Upper lobe of left lung (tissue), 6 donors: ENCODE measurements at regions not wholly inside any gene's neighbourhood (a gene's known extent, or its start where the extent isn't known, plus 50 kb on each side); places are given as distances from the start of the nearest gene placed in this dataset.
"Not testable (repeated sequence)": the region's sequence is repeated elsewhere in the genome, so short reads cannot be mapped to it uniquely, and the experiment has no call there.

Experiments used
- ATAC-seq, 2 donors: fragments of 200-7000 bp; cut with Tn5 transposase; one replicate each; pipeline ENCODE4 v1.9.1; 2022; ENCODE audit warnings: mild to moderate bottlenecking in 2 of 2, moderate library complexity in 2 of 2; ENCODE audit not compliant: low FRiP score in 2 of 2
- DNase-seq, 2 donors: peaks; one replicate each; pipeline ENCODE4 v3.0.0-alpha.2; 2019 to 2020
- H3K27ac ChIP-seq, 4 donors: fragments of 200-600 bp; sonication (generic); one replicate each; pipeline ENCODE4 v1.5.1; 2016 to 2019
- H3K27me3 ChIP-seq, 4 donors: fragments of 200-600 bp; sonication (generic); one replicate each; pipeline ENCODE4 v1.5.1; 2017 to 2019
- H3K36me3 ChIP-seq, 4 donors: fragments of 200-600 bp; sonication (generic); one replicate each; pipeline ENCODE4 v1.5.1; 2016 to 2019
- H3K4me1 ChIP-seq, 4 donors: fragments of 200-600 bp; sonication (generic); one replicate each; pipeline ENCODE4 v1.5.1; 2018 to 2019
- H3K4me3 ChIP-seq, 4 donors: fragments of 200-600 bp; sonication (generic); one replicate each; pipeline ENCODE4 v1.5.1; 2017 to 2019; ENCODE audit warnings: mild to moderate bottlenecking in 2 of 4, moderate library complexity in 1 of 4
- H3K9me3 ChIP-seq, 4 donors: fragments of 200-600 bp; sonication (generic); one replicate each; pipeline ENCODE4 v1.5.1; 2018 to 2019
- EP300 ChIP-seq, 4 donors: sonication (generic); formaldehyde crosslinking; IDR thresholded peaks; one replicate each; pipeline ENCODE4 v1.5.1; 2017; ENCODE audit warnings: antibody characterized with exemption in 4 of 4, control low read depth in 2 of 4
- POLR2A ChIP-seq, 4 donors: fragments of 450-650 bp; IDR thresholded peaks; one replicate each; pipeline ENCODE4 v1.5.1; 2016 to 2017; ENCODE audit warnings: antibody characterized with exemption in 4 of 4, mild to moderate bottlenecking in 2 of 4
- POLR2AphosphoS5 ChIP-seq, 2 donors: sonication (generic); formaldehyde crosslinking; IDR thresholded peaks; one replicate each; pipeline ENCODE4 v1.5.1; 2017; ENCODE audit warnings: antibody characterized with exemption in 2 of 2
- WGBS, 2 donors: methylation state at CpG; one replicate each; pipeline ENCODE4 v1.1.5; 2017 to 2018; 5-methylcytosine and 5-hydroxymethylcytosine counted together
- TF ChIP-seq, protein P1 (sequence below), 6 experiments: fragments of 450-650 bp in 4 of 6; fragments of 200-600 bp in 2 of 6; sonication (generic) in 2 of 6; IDR thresholded peaks; one replicate each; pipeline ENCODE4 v1.5.1; 2016 to 2019; ENCODE audit warnings: antibody characterized with exemption in 6 of 6
- donor health status: DM: no; HTN: no; CAD: no; lungs with moderate emphysema.
- donor health status: DM: no; HTN: yes; CAD: no; lungs with severe emphysema.

GRCh38 chr3:165981318-165981717 lies 144.1 kb upstream of the BCHE start:
- 82 to 93% methylated on average over 1 of the region's 1 CpG for WGBS, 2 donors
- TF ChIP-seq POLR2AphosphoS5 (IDR thresholded peaks at IDR 0.05) (no peak), EP300 (IDR thresholded peaks at IDR 0.05) (no peak), POLR2A (IDR thresholded peaks at IDR 0.05) (no peak)
- TF ChIP-seq, protein P1, sequence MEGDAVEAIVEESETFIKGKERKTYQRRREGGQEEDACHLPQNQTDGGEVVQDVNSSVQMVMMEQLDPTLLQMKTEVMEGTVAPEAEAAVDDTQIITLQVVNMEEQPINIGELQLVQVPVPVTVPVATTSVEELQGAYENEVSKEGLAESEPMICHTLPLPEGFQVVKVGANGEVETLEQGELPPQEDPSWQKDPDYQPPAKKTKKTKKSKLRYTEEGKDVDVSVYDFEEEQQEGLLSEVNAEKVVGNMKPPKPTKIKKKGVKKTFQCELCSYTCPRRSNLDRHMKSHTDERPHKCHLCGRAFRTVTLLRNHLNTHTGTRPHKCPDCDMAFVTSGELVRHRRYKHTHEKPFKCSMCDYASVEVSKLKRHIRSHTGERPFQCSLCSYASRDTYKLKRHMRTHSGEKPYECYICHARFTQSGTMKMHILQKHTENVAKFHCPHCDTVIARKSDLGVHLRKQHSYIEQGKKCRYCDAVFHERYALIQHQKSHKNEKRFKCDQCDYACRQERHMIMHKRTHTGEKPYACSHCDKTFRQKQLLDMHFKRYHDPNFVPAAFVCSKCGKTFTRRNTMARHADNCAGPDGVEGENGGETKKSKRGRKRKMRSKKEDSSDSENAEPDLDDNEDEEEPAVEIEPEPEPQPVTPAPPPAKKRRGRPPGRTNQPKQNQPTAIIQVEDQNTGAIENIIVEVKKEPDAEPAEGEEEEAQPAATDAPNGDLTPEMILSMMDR (IDR thresholded peaks at IDR 0.05) = no peak
- Histone ChIP-seq H3K4me1 (no peaks in the 10 kb centered on the region), H3K4me3 (no peak overlapping the region), H3K9me3 (no peaks in the 10 kb centered on the region), H3K27ac (no peak overlapping the region), H3K36me3 (no peaks in the 10 kb centered on the region), H3K27me3 (no peaks in the 10 kb centered on the region)
- ATAC-seq (no peak), DNase-seq (no peak)

GRCh38 chr3:165960825-165961224 lies 123.6 kb upstream of the BCHE start:
- not testable (repeated sequence) for H3K4me3 ChIP-seq, H3K36me3 ChIP-seq, DNase-seq, H3K27me3 ChIP-seq, H3K9me3 ChIP-seq, H3K27ac ChIP-seq, H3K4me1 ChIP-seq, ATAC-seq
- 65 to 72% methylated on average over 3 of the region's 3 CpGs for WGBS, 2 donors

- DNase-seq (no peak), ATAC-seq (no peak)
- WGBS, 2 donors = 91 to 96% methylated on average over 2 of the region's 2 CpGs
- Histone ChIP-seq H3K9me3 (no peaks in the 10 kb centered on the region), H3K4me1 (no peaks in the 10 kb centered on the region), H3K36me3 (no peaks in the 10 kb centered on the region), H3K27ac (no peak overlapping the region), H3K4me3 (no peak overlapping the region), H3K27me3 (no peaks in the 10 kb centered on the region)
- TF ChIP-seq EP300 (IDR thresholded peaks at IDR 0.05) = no peak
- no peak for TF ChIP-seq POLR2AphosphoS5 (IDR thresholded peaks at IDR 0.05)
- TF ChIP-seq, protein P1 (IDR thresholded peaks at IDR 0.05) = no peak
Measured at GRCh38 chr3:165954171-165954570, 116.9 kb upstream of the BCHE start.

GRCh38 chr3:165946360-165946759 lies 109.1 kb upstream of the BCHE start:
- H3K36me3 ChIP-seq = no peaks in the 10 kb centered on the region
- H3K27ac ChIP-seq = no peak overlapping the region
- H3K9me3 ChIP-seq = no peaks in the 10 kb centered on the region
- ATAC-seq (no peak), DNase-seq (no peak)
- TF ChIP-seq POLR2A (IDR thresholded peaks at IDR 0.05) = no peak
- TF ChIP-seq, protein P1 (IDR thresholded peaks at IDR 0.05) = no peak
- no peak for TF ChIP-seq POLR2AphosphoS5 (IDR thresholded peaks at IDR 0.05)
- TF ChIP-seq EP300 (IDR thresholded peaks at IDR 0.05) = no peak
- H3K4me3 ChIP-seq = no peak overlapping the region
- H3K4me1 ChIP-seq = no peaks in the 10 kb centered on the region
- no peaks in the 10 kb centered on the region for H3K27me3 ChIP-seq

DNA sequence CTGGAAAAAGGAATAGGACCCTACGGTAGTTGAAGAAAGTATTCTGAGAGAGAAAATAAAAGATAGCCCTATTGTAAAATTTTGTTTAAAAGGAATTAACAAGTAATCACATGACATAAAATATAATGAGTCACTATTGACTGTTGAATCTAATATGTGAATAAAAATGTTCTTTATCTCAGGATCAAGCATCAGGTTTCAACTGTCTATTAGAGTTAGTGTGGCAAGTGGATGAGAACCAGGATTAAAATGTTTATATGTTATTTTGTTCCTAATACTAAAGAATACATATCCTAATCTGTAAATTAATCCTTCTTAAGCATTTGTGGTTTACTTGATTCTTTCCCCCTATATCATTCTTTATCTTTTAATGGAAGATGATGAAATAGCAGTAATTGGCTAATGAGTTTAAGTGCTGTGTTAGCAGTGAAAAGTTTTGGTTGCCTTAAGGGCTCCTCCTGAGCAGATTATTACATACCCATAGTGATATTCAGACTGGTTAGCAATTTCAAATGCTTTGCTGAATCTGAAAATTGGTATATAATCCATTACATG lies 101.8 kb upstream of the BCHE start:
- no peak overlapping the region for H3K4me3 ChIP-seq
- no peaks in the 10 kb centered on the region for H3K36me3 ChIP-seq
- DNase-seq (no peak), ATAC-seq (no peak)
- H3K9me3 ChIP-seq = no peaks in the 10 kb centered on the region
- H3K27me3 ChIP-seq = no peaks in the 10 kb centered on the region
- H3K4me1 ChIP-seq = no peaks in the 10 kb centered on the region
- TF ChIP-seq, protein P1 (IDR thresholded peaks at IDR 0.05) = no peak
- TF ChIP-seq EP300 (IDR thresholded peaks at IDR 0.05) (no peak), POLR2A (IDR thresholded peaks at IDR 0.05) (no peak), POLR2AphosphoS5 (IDR thresholded peaks at IDR 0.05) (no peak)
- 91 to 100% methylated on average over 1 of the region's 1 CpG for WGBS, 2 donors
- H3K27ac ChIP-seq = no peak overlapping the region

DNA sequence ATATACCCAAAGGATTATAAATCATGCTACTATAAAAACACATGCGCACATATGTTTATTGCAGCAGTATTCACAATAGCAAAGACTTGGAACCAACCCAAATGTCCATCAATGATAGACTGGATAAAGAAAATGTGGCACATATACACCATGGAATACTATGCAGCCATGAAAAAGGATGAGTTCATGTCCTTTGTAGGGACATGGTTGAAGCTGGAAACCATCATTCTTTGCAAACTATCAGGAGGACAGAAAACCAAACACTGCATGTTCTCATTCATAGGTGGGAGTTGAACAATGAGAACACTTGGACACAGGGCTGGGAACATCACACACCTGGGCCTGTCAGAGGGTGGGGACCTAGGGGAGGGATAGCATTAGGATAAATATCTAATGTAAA lies 98.9 kb upstream of the BCHE start:
- not testable (repeated sequence) for ATAC-seq, H3K36me3 ChIP-seq, H3K4me1 ChIP-seq, H3K9me3 ChIP-seq, H3K27me3 ChIP-seq, H3K27ac ChIP-seq, DNase-seq, H3K4me3 ChIP-seq
- WGBS, 2 donors = 100% methylated on average over 1 of the region's 1 CpG

- not testable (repeated sequence) for ATAC-seq, H3K9me3 ChIP-seq, H3K36me3 ChIP-seq, H3K27ac ChIP-seq, H3K4me3 ChIP-seq, H3K4me1 ChIP-seq, H3K27me3 ChIP-seq
- WGBS, 2 donors = 90 to 94% methylated on average over 22 to 29 of the region's 29 CpGs
- DNase-seq = peak in 1 of 2 donors; percentile 76
Measured at GRCh38 chr3:165924301-165924791, 87.1 kb upstream of the BCHE start.
